ENCODE measurements at regions not wholly inside any gene's neighbourhood (a gene's known extent, or its start where the extent isn't known, plus 50 kb on each side); places are given as distances from the start of the nearest gene placed in this dataset.

DNA sequence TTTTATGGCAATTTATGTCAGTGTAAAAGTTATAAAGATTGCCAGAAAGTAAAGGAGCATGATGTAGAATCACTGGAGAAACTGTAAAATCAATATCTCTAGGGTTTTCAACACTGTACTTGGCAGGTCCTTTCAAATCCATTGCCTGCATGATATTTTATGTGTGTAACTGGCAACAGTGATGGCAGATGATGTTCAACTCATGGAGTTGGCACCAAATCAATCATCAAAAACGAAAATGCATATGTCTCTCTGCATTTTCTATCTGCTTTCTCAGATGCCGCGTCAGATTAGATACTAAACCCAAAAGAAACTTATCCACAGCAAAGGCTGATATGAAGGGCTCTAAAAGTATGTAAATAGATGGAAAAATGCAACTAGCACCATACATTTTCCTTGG, 1395.5 kb upstream of the PIK3C3 start:
- TF ChIP-seq CTCF (IDR thresholded peaks at IDR 0.05) = no peak
- no peak for TF ChIP-seq POLR2A (IDR thresholded peaks at IDR 0.05)
- no peak for TF ChIP-seq EP300 (IDR thresholded peaks at IDR 0.05)
